DOHH2 (cell line): ENCODE measurements at regions not wholly inside any gene's neighbourhood (a gene's known extent, or its start where the extent isn't known, plus 50 kb on each side); places are given as distances from the start of the nearest gene placed in this dataset.

ENCODE experiments used
- H3F3A ChIP-seq: fragments of 200-600 bp; sonication (generic), shearing (Covaris generic); 2 replicates; pipeline ENCODE4 v1.6.0; 2016; ENCODE audit warnings: antibody characterized with exemption, mild to moderate bottlenecking; ENCODE audit not compliant: control insufficient read depth, insufficient read depth
- H3K27ac ChIP-seq: fragments of 200-600 bp; sonication (generic); 2 replicates; pipeline ENCODE4 v1.5.1; 2014; ENCODE audit warnings: low read depth, mild to moderate bottlenecking, low read length, moderate library complexity
- H3K27me3 ChIP-seq: fragments of 200-600 bp; sonication (generic); 2 replicates; pipeline ENCODE4 v1.6.1; 2014; ENCODE audit warnings: mild to moderate bottlenecking, low read length, mixed read lengths; ENCODE audit not compliant: control insufficient read depth
- H3K36me3 ChIP-seq: fragments of 200-600 bp; sonication (generic); 2 replicates; pipeline ENCODE4 v1.6.1; 2014; ENCODE audit warnings: mild to moderate bottlenecking, low read length, moderate library complexity, mixed read lengths; ENCODE audit not compliant: control insufficient read depth
- H3K4me1 ChIP-seq: fragments of 200-600 bp; sonication (generic); 2 replicates; pipeline ENCODE4 v1.6.1; 2014; ENCODE audit warnings: mild to moderate bottlenecking, low read length, mixed read lengths; ENCODE audit not compliant: control insufficient read depth
- H3K4me2 ChIP-seq: fragments of 200-600 bp; sonication (generic); 2 replicates; pipeline ENCODE4 v1.6.0; 2014; ENCODE audit warnings: mild to moderate bottlenecking, low read length, moderate library complexity
- H3K4me3 ChIP-seq: fragments of 200-600 bp; sonication (generic); 2 replicates; pipeline ENCODE4 v1.5.1; 2014; ENCODE audit warnings: mild to moderate bottlenecking, low read length, mixed read lengths
- H3K79me2 ChIP-seq: fragments of 200-600 bp; sonication (generic); 2 replicates; pipeline ENCODE4 v1.6.1; 2014; ENCODE audit warnings: mild to moderate bottlenecking, low read length, mixed read lengths; ENCODE audit not compliant: control insufficient read depth
- H3K9me2 ChIP-seq: fragments of 200-600 bp; sonication (generic); replicated peaks from 2 replicates; pipeline ENCODE4 v1.6.1; 2014; ENCODE audit warnings: mild to moderate bottlenecking, low read length, mixed read lengths; ENCODE audit not compliant: control insufficient read depth
- H3K9me3 ChIP-seq: fragments of 200-600 bp; sonication (generic); 2 replicates; pipeline ENCODE4 v1.6.1; 2014; ENCODE audit warnings: antibody characterized with exemption, low read length, mixed read lengths; ENCODE audit not compliant: control insufficient read depth, insufficient read depth
- H4K20me1 ChIP-seq: fragments of 200-600 bp; sonication (generic); 2 replicates; pipeline ENCODE4 v1.6.0; 2014; ENCODE audit warnings: low read depth, mild to moderate bottlenecking, antibody characterized with exemption, low read length, moderate library complexity; ENCODE audit not compliant: control insufficient read depth, insufficient read depth
- CTCF ChIP-seq: fragments of 200-600 bp; sonication (generic); IDR thresholded peaks from one replicate; pipeline ENCODE4 v1.5.1; 2014; ENCODE audit warnings: antibody characterized with exemption, mild to moderate bottlenecking, low read depth, low read length; ENCODE audit not compliant: poor library complexity, severe bottlenecking
- EZH2phosphoT487 ChIP-seq: fragments of 200-600 bp; sonication (generic); IDR thresholded peaks from 2 replicates; pipeline ENCODE4 v1.6.1; 2017; ENCODE audit warnings: borderline replicate concordance, mild to moderate bottlenecking, antibody characterized with exemption, low read length, moderate library complexity, mixed read lengths

- Histone ChIP-seq H3K4me2 (no peak overlapping the region), H3K4me1 (no peaks in the 10 kb centered on the region), H3K4me3 (no peak overlapping the region), H3K36me3 (no peaks in the 10 kb centered on the region), H3K27me3 (peaks cover 1% of the 10 kb centered on the region; the same call in 1 of the 2 replicates), H3F3A (no peaks in the 10 kb centered on the region), H3K27ac (no peak overlapping the region), H3K9me2 (no peaks in the 10 kb centered on the region), H3K79me2 (no peaks in the 10 kb centered on the region), H4K20me1 (no peaks in the 10 kb centered on the region), H3K9me3 (no peaks in the 10 kb centered on the region)
- TF ChIP-seq CTCF (no peak), EZH2phosphoT487 (no peak)
Measured at GRCh38 chr5:176736301-176736930, 73.9 kb upstream of the UNC5A start.

GRCh38 chr5:176736931-176737745 lies 73.2 kb upstream of the UNC5A start:
- Histone ChIP-seq H3K9me3 (no peaks in the 10 kb centered on the region), H3K36me3 (no peaks in the 10 kb centered on the region)

GRCh38 chr5:176737746-176738636 lies 72.4 kb upstream of the UNC5A start:
- no peaks in the 10 kb centered on the region for H3K4me1 ChIP-seq
- no peak overlapping the region for H3K4me3 ChIP-seq
- H4K20me1 ChIP-seq, result no peaks in the 10 kb centered on the region
- no peak overlapping the region for H3K27ac ChIP-seq
- no peak overlapping the region for H3K4me2 ChIP-seq
- no peak for TF ChIP-seq CTCF
- TF ChIP-seq EZH2phosphoT487, result no peak
- H3F3A ChIP-seq, result no peaks in the 10 kb centered on the region
- H3K79me2 ChIP-seq, result no peaks in the 10 kb centered on the region
- no peaks in the 10 kb centered on the region for H3K9me2 ChIP-seq
- H3K36me3 ChIP-seq, result no peaks in the 10 kb centered on the region
- peaks cover 10% of the 10 kb centered on the region; the same call in 1 of the 2 replicates for H3K27me3 ChIP-seq
- H3K9me3 ChIP-seq, result no peaks in the 10 kb centered on the region

More at GRCh38 chr5:176736931-176737745, 73.2 kb upstream of the UNC5A start:
- Histone ChIP-seq H3K4me2 (no peak overlapping the region), H4K20me1 (no peaks in the 10 kb centered on the region), H3K27ac (no peak overlapping the region), H3K9me2 (no peaks in the 10 kb centered on the region), H3K4me1 (no peaks in the 10 kb centered on the region), H3K79me2 (no peaks in the 10 kb centered on the region), H3K4me3 (no peak overlapping the region), H3F3A (no peaks in the 10 kb centered on the region), H3K27me3 (peaks cover 5% of the 10 kb centered on the region; the same call in 1 of the 2 replicates)
- no peak for TF ChIP-seq CTCF
- TF ChIP-seq EZH2phosphoT487, result no peak
